ENCODE measurements at regions not wholly inside any gene's neighbourhood (a gene's known extent, or its start where the extent isn't known, plus 50 kb on each side); places are given as distances from the start of the nearest gene placed in this dataset.
"Not testable (repeated sequence)": the region's sequence is repeated elsewhere in the genome, so short reads cannot be mapped to it uniquely, and the experiment has no call there.

GRCh38 chr6:150495126-150495525 lies 104.6 kb upstream of the PLEKHG1 start:
- DNase-seq (ENCODE audit: low read depth), result no peak
- TF ChIP-seq, protein P1, sequence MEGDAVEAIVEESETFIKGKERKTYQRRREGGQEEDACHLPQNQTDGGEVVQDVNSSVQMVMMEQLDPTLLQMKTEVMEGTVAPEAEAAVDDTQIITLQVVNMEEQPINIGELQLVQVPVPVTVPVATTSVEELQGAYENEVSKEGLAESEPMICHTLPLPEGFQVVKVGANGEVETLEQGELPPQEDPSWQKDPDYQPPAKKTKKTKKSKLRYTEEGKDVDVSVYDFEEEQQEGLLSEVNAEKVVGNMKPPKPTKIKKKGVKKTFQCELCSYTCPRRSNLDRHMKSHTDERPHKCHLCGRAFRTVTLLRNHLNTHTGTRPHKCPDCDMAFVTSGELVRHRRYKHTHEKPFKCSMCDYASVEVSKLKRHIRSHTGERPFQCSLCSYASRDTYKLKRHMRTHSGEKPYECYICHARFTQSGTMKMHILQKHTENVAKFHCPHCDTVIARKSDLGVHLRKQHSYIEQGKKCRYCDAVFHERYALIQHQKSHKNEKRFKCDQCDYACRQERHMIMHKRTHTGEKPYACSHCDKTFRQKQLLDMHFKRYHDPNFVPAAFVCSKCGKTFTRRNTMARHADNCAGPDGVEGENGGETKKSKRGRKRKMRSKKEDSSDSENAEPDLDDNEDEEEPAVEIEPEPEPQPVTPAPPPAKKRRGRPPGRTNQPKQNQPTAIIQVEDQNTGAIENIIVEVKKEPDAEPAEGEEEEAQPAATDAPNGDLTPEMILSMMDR (IDR thresholded peaks at IDR 0.05; ENCODE audit: insufficient read depth, low read depth, low read length, missing control alignments), result no peak
- H3K4me3 ChIP-seq (ENCODE audit: low read length), result no peak overlapping the region

DNA sequence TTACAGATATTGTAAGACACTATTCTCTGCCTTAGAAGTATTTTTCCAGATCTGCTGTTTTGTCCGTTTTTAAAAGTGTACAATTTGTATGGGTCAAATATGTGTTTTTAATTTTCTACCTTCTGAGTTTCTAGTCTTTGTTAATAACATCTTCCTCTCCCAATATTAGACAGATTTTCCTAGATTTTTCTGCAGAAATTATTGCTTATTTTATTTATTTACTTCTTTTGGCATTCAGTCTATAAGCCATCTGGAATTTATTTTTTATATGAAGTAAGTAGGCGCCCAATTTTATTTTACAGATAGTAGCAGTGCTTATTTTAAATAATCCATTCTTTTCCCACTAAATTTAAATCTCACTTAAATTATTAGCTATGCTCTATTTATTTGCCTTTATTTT lies 103.1 kb upstream of the PLEKHG1 start:
- no peak for DNase-seq (ENCODE audit: low read depth)
- TF ChIP-seq, protein P1 (IDR thresholded peaks at IDR 0.05; ENCODE audit: insufficient read depth, low read depth, low read length, missing control alignments), result no peak
- H3K4me3 ChIP-seq (ENCODE audit: low read length), result no peak overlapping the region

DNA sequence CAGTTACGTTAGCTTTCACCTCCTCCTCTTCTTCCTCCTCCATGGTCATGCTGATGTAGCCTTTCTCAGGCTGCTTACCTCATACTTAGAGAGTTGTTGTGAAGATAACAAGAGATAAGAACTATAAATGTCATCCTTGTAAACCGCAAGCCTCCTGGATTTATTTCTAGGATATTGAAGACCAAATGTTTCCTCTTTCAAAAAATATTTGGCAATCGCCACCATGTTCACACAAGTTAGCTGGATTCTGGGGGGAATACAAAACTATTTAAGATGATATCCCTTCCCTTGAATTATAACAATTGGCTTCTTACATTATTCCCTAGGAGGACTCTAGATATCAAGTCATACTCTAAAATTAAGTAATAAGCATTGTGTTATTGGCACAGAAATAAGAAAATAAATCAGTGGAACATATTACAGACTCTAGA lies 99.8 kb upstream of the PLEKHG1 start:
- TF ChIP-seq, protein P1 (IDR thresholded peaks at IDR 0.05; ENCODE audit: insufficient read depth, low read depth, low read length, missing control alignments), result no peak
- no peak for DNase-seq (ENCODE audit: low read depth)
- H3K4me3 ChIP-seq (ENCODE audit: low read length), result no peak overlapping the region

- DNase-seq (ENCODE audit: low read depth); H3K4me3 ChIP-seq (ENCODE audit: low read length): not testable (repeated sequence)
Observed at GRCh38 chr6:150500568-150500967, 99.1 kb upstream of the PLEKHG1 start.

GRCh38 chr6:150503041-150503440 lies 96.6 kb upstream of the PLEKHG1 start:
- no peak overlapping the region for H3K4me3 ChIP-seq (ENCODE audit: low read length)
- no peak for DNase-seq (ENCODE audit: low read depth)
- TF ChIP-seq, protein P1 (IDR thresholded peaks at IDR 0.05; ENCODE audit: insufficient read depth, low read depth, low read length, missing control alignments), result no peak

DNA sequence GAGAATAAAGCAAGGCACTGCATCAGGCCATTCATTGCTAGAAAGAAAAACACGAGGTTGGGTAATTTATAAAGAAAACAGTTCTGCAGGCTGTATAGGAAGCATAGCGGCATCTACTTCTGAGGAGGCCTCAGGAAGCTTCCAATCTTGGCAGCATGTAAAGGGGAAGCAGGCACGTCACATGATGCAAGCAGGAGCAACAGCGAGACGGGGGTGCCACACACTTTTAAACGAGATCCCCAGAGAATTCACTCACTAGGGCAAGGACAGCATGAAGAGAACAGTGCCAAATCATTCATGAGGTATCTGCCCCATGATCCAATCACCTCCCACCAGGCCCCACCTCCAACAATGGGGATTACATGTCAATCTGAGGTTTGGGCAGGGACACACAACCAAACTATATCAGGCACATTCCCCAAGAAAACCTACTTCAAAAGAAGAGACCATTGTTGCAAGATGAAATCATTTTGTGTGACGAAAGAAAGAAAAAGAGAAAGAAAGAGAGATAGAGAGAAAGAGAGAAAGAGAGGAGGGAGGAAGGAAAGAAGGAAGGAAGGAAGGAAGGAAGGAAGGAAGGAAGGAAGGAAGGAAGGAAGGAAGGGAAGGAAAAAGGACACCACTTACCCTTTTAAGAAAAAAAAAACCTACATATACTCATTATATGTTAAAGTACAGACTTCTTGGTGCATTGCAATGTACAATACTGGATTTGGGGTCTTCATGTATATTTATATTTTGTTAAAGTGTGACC lies 95.9 kb upstream of the PLEKHG1 start:
- no peak overlapping the region for H3K4me3 ChIP-seq (ENCODE audit: low read length)
- TF ChIP-seq, protein P1 (IDR thresholded peaks at IDR 0.05; ENCODE audit: insufficient read depth, low read depth, low read length, missing control alignments), result no peak
- DNase-seq (ENCODE audit: low read depth), result no peak

GRCh38 chr6:150507361-150507760 lies 92.3 kb upstream of the PLEKHG1 start:
- H3K4me3 ChIP-seq (ENCODE audit: low read length); DNase-seq (ENCODE audit: low read depth): not testable (repeated sequence)

GRCh38 chr6:150510576-150510975 lies 89.1 kb upstream of the PLEKHG1 start:
- TF ChIP-seq, protein P1 (IDR thresholded peaks at IDR 0.05; ENCODE audit: insufficient read depth, low read depth, low read length, missing control alignments), result no peak
- H3K4me3 ChIP-seq (ENCODE audit: low read length), result no peak overlapping the region
- DNase-seq (ENCODE audit: low read depth), result no peak
